Ovary (tissue), 3 donors: ENCODE measurements at regions not wholly inside any gene's neighbourhood (a gene's known extent, or its start where the extent isn't known, plus 50 kb on each side); places are given as distances from the start of the nearest gene placed in this dataset.

Source experiments
- CTCF ChIP-seq, 3 donors: fragments of 450-650 bp in 2 of 3; fragments of 200-600 bp in 1 of 3; IDR thresholded peaks; one replicate each; pipeline versions ENCODE4 v1.5.1 to v1.8.0; 2016 to 2022; ENCODE audit warnings: antibody characterized with exemption in 3 of 3, mild to moderate bottlenecking in 1 of 3
- EP300 ChIP-seq: sonication (generic); formaldehyde crosslinking; IDR thresholded peaks from one replicate; pipeline ENCODE4 v1.6.1; 2017; ENCODE audit warnings: antibody characterized with exemption
- POLR2A ChIP-seq: fragments of 450-650 bp; IDR thresholded peaks from one replicate; pipeline ENCODE4 v1.6.1; 2017; ENCODE audit warnings: antibody characterized with exemption, mild to moderate bottlenecking, moderate library complexity
- donor health status: DM: no; HTN: no; CAD: no.

DNA sequence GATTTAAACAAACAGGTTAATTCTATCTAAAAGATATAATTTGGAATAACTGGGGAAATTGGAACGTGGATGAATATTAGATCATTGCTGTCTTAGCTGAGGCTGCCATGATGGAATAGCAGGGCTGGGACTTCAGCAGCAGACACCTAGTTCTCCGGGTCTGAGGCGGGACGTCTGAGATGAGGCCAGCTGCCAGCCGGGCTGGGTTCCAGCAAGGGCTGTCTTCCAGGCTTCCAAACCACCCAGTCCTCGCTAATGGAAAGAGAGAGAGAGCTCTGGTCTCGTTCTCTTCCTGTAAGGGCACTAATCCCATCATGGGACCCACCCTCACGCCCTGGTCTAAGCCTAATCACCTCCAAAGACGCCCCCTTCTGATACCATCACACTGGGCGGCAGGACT lies 85.7 kb downstream of the ADRA2C start:
- no peak for TF ChIP-seq CTCF (IDR thresholded peaks at IDR 0.05)
- no peak for TF ChIP-seq EP300
- no peak for TF ChIP-seq POLR2A
